Calu3 (cell line): ENCODE measurements at regions not wholly inside any gene's neighbourhood (a gene's known extent, or its start where the extent isn't known, plus 50 kb on each side); places are given as distances from the start of the nearest gene placed in this dataset.

Source experiments
- BruUV-seq: library from RNA; stranded (reverse); fragments of 400-500 nt; replicated peaks from 2 replicates; lab custom pipeline; 2021; lab: Mats Ljungman, UMichigan
- CTCF ChIA-PET: fragments of 300-600 bp; sonication (Branson Sonifier 250); formaldehyde crosslinking; loops from one replicate; lab custom pipeline; 2022; ENCODE audit warnings: antibody characterized with exemption; lab: Charles Lee
- DNase-seq: peaks from one replicate; pipeline ENCODE4 v3.0.0; 2022
- H3K27ac Mint-ChIP-seq: one replicate; pipeline ENCODE4 v1.8.0; 2022; ENCODE audit warnings: mixed read lengths; ENCODE audit not compliant: unreplicated experiment
- H3K27me3 Mint-ChIP-seq: one replicate; pipeline ENCODE4 v1.8.0; 2022; ENCODE audit warnings: mixed read lengths; ENCODE audit not compliant: unreplicated experiment
- H3K36me3 Mint-ChIP-seq: one replicate; pipeline ENCODE4 v1.8.0; 2022; ENCODE audit warnings: mild to moderate bottlenecking, moderate library complexity, mixed read lengths; ENCODE audit not compliant: insufficient read depth, unreplicated experiment
- H3K4me1 Mint-ChIP-seq: one replicate; pipeline ENCODE4 v1.8.0; 2022; ENCODE audit warnings: mild to moderate bottlenecking, low read depth, mixed read lengths; ENCODE audit not compliant: unreplicated experiment
- H3K4me3 Mint-ChIP-seq: one replicate; pipeline ENCODE4 v1.8.0; 2022; ENCODE audit warnings: mild to moderate bottlenecking, low read depth, moderate library complexity, mixed read lengths; ENCODE audit not compliant: unreplicated experiment
- H3K9me3 Mint-ChIP-seq: one replicate; pipeline ENCODE4 v1.8.0; 2022; ENCODE audit warnings: low read depth, mixed read lengths; ENCODE audit not compliant: unreplicated experiment
- intact Hi-C: fragments of 100-400 bp; cut with micrococcal nuclease; formaldehyde crosslinking; loops from one replicate; pipeline ENCODE4 v1.10.0; 2022; ENCODE audit not compliant: unreplicated experiment
- TF ChIP-seq, protein P1 (sequence below): fragments of 200-600 bp; IDR thresholded peaks from one replicate; pipeline ENCODE4 v1.8.0; 2022; ENCODE audit warnings: antibody characterized with exemption; ENCODE audit not compliant: unreplicated experiment

DNA sequence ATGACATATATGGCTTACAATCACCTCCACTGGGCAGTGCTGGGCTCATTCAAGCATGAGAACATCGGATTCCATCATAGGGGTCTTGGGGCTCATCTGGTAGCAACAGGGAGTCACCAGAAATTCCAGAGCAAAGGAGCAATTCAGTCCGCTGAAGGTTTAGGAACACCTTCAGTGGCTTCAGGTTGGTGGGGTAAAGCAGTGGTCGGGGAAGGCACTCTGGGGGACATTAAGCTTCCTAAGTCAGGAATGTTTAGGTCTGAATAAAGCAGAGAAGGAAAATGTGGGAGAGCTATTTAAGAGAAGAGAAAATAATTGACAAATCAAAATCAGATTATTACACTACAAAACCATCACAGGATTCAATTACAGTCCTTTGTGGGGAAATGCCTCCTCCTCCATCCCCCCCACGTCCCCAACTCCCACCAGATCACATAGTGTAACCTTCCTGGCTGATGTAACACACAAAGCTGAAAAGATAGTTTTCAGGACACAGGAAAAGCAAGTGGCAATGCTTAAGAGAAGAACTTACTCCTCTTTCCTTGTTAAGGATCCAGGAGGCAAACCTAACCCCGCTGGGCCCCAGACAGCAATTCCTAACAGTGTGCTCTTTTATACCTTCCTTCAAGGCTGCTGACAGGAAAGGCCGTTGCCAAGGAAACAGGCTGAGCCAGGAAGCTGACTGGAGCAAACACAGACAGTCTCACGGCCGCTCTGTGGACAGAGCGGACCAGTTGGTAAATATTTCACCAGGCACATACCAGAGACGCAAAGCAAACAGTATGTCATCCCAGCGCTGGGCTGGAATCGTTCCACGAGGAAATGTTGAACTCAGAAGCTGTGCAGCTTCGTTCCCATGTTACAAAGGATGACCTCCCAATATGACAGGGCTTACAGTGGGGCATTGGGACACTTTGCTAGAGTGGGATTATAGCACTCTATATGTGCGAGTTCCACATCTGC lies 57.5 kb upstream of the LMCD1 start:
- Mint-ChIP-seq H3K4me3 (no peak overlapping the region), H3K9me3 (no peaks in the 10 kb centered on the region), H3K27me3 (no peaks in the 10 kb centered on the region), H3K36me3 (peaks cover 4% of the 10 kb centered on the region), H3K4me1 (peaks cover 27% of the 10 kb centered on the region), H3K27ac (no peak overlapping the region)
- TF ChIP-seq, protein P1, sequence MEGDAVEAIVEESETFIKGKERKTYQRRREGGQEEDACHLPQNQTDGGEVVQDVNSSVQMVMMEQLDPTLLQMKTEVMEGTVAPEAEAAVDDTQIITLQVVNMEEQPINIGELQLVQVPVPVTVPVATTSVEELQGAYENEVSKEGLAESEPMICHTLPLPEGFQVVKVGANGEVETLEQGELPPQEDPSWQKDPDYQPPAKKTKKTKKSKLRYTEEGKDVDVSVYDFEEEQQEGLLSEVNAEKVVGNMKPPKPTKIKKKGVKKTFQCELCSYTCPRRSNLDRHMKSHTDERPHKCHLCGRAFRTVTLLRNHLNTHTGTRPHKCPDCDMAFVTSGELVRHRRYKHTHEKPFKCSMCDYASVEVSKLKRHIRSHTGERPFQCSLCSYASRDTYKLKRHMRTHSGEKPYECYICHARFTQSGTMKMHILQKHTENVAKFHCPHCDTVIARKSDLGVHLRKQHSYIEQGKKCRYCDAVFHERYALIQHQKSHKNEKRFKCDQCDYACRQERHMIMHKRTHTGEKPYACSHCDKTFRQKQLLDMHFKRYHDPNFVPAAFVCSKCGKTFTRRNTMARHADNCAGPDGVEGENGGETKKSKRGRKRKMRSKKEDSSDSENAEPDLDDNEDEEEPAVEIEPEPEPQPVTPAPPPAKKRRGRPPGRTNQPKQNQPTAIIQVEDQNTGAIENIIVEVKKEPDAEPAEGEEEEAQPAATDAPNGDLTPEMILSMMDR = no peak
- DNase-seq = peak; percentile 93
- intact Hi-C loops = loop anchor here (1.0 kb wide), 1 partner anchor 56 kb away; no protein-coding TSS in a partner anchor
- BruUV-seq = TSS peak; percentile 98
- CTCF ChIA-PET = interaction anchor here (0.6 to 4.0 kb wide), 8 partner anchors 30 to 540 kb away, joined by 3 to 46 read pairs (median 4); partner anchors contain the start of gene LMCD1

DNA sequence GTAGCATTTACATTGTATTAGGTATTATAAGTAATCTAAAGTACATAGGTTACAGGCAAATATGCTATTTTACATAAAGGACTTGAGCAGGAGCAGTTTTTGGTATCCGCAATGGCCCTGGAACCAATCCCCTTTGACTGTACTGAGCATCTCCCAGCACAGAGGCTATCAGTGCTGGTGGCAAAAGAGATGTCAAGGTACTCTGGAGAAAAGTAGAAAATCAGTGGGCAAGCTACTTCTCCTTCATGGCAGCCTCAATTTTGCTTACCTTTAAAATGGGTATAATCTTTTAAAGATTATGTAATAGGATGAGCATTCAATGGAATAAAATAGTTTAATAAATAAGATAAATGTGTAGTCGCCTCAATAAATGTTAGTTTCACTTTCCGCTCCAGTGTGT lies 56.7 kb upstream of the LMCD1 start:
- Mint-ChIP-seq H3K27me3 (no peaks in the 10 kb centered on the region), H3K27ac (no peak overlapping the region), H3K4me3 (no peak overlapping the region), H3K4me1 (peaks cover 27% of the 10 kb centered on the region), H3K36me3 (peaks cover 4% of the 10 kb centered on the region), H3K9me3 (no peaks in the 10 kb centered on the region)
- intact Hi-C loops = loop anchor here (1.0 kb wide), 1 partner anchor 55 kb away; no protein-coding TSS in a partner anchor
- DNase-seq = no peak
- BruUV-seq = no TSS peak
- TF ChIP-seq, protein P1 = no peak
- CTCF ChIA-PET = interaction anchor here (1.0 to 4.0 kb wide), 5 partner anchors 29 to 324 kb away, joined by 3 to 46 read pairs (median 5); partner anchors contain the start of gene LMCD1

DNA sequence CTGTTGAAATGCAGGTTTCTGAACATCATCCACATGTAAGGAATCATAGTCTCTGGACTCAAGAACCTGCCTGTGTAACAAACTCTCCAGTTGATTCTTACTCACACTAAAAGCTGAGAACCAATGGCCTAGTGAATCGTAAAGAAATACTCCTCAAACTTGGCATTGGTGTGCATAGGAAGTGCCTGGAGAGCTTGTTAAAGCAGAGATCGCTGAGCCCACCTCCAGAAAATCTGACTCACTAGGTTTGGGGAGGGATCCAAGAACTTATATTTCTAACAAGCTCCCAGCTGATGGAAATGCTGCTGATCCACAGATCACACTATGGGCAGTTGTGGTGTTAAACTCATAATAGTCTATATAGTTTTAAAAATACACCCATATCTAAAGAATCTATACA lies 55.8 kb upstream of the LMCD1 start:
- BruUV-seq = no TSS peak
- H3K27me3 Mint-ChIP-seq = no peaks in the 10 kb centered on the region
- no peak overlapping the region for H3K27ac Mint-ChIP-seq
- CTCF ChIA-PET = interaction anchor here (4.0 kb wide), 1 partner anchor 56 kb away, joined by 46 read pairs; the partner anchor contains the start of gene LMCD1
- H3K36me3 Mint-ChIP-seq = peaks cover 4% of the 10 kb centered on the region
- no peak overlapping the region for H3K4me3 Mint-ChIP-seq
- H3K9me3 Mint-ChIP-seq = no peaks in the 10 kb centered on the region
- H3K4me1 Mint-ChIP-seq = peaks cover 27% of the 10 kb centered on the region
- DNase-seq = peak; percentile 8
- TF ChIP-seq, protein P1 = no peak
- intact Hi-C loops = no loop called here

DNA sequence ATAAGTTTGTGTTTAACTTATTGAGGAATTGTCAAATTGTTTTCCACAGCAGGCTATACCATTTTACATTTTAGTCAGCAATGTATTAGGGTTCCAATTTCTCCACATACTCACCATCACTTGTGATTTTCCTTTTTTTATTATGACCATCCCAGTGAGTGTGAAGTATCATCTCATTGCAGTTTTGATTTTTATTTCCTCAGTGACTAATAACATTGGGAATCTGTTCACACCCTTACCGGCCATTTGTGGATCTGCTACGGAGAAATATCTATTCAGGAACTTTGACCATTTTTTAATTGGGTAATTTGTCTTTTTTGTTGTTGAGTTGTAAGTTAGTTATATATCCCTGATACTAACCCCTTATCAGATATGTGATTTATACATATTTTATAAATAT lies 54.8 kb upstream of the LMCD1 start:
- TF ChIP-seq, protein P1 = no peak

More for the DNA sequence above, 54.8 kb upstream of the LMCD1 start:
- BruUV-seq = no TSS peak
- Mint-ChIP-seq H3K4me1 (peaks cover 27% of the 10 kb centered on the region), H3K4me3 (no peak overlapping the region), H3K36me3 (no peaks in the 10 kb centered on the region), H3K27me3 (no peaks in the 10 kb centered on the region), H3K9me3 (no peaks in the 10 kb centered on the region), H3K27ac (no peak overlapping the region)
- intact Hi-C loops = no loop called here
- DNase-seq = no peak
- CTCF ChIA-PET = interaction anchor here (4.0 kb wide), 1 partner anchor 55 kb away, joined by 46 read pairs; the partner anchor contains the start of gene LMCD1
